ENCODE measurements at regions not wholly inside any gene's neighbourhood (a gene's known extent, or its start where the extent isn't known, plus 50 kb on each side); places are given as distances from the start of the nearest gene placed in this dataset.
A peak's percentile ranks its signal among the peaks of the same experiment; 100 is the strongest.

DNA sequence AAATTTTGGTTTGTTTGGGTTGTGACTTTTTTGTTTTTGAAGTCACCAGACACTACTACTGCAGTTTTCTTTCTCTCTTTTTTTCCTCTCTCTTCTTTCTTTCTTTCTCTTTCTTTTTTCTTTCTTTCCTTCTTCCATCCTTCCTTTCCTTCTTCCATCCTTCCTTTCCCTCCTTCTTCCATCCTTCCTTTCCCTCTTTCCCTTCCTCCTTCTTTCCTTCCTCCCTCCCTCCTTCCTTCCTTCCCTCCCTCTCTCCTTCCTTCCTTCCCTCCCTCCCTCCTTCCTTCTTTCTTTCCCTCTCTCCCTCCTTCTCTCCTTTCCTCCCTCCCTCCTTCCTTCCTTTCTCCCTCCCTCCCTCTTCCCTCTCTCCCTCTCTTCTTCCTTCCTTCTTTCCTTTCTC, 230.3 kb upstream of the TYRP1 start:
- Histone ChIP-seq H3K4me3 (no peak overlapping the region), H3K27ac (no peak overlapping the region), H3K27me3 (no peaks in the 10 kb centered on the region), H3K4me1 (no peaks in the 10 kb centered on the region), H3K36me3 (no peaks in the 10 kb centered on the region), H3K9me3 (no peaks in the 10 kb centered on the region)
- no peak for DNase-seq (ENCODE audit: low spot score in 2 of 2)
- TF ChIP-seq CTCF (IDR thresholded peaks at IDR 0.05) (no peak), POLR2A (IDR thresholded peaks at IDR 0.05) (no peak), EP300 (IDR thresholded peaks at IDR 0.05) (no peak), POLR2AphosphoS5 (IDR thresholded peaks at IDR 0.05) (no peak)

DNA sequence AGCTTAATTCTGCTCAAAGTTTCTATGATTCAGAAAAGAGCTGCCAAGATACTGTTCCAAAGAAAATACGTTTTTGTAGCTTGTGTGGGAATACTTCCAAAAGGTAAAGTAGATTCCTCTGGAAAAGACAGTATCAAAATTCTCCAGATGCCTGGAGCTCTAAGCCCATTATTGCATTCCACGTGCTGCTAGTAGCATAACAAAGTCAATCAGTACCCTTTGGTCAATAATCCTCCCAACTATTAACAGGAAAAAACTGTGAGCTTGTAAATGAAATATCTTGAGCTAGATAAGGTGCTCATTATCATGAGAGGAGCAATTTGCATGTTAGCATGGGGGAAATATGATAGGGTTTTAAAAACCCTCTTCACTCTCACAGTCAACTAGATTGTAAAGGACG, 229.5 kb upstream of the TYRP1 start:
- Histone ChIP-seq H3K4me3 (no peak overlapping the region), H3K4me1 (no peaks in the 10 kb centered on the region), H3K9me3 (no peaks in the 10 kb centered on the region), H3K36me3 (no peaks in the 10 kb centered on the region), H3K27ac (no peak overlapping the region), H3K27me3 (no peaks in the 10 kb centered on the region)
- TF ChIP-seq EP300 (IDR thresholded peaks at IDR 0.05) = no peak
- no peak for TF ChIP-seq CTCF (IDR thresholded peaks at IDR 0.05)
- TF ChIP-seq POLR2AphosphoS5 (IDR thresholded peaks at IDR 0.05) = no peak
- TF ChIP-seq POLR2A (IDR thresholded peaks at IDR 0.05) = no peak
- DNase-seq (ENCODE audit: low spot score in 2 of 2) = no peak
- WGBS = 37% methylated on average over 3 of the region's 3 CpGs

GRCh38 chr9:12464400-12464799, 228.8 kb upstream of the TYRP1 start:
- no peak overlapping the region for H3K4me3 ChIP-seq
- no peaks in the 10 kb centered on the region for H3K9me3 ChIP-seq
- 73% methylated on average over 3 of the region's 3 CpGs for WGBS
- no peak overlapping the region for H3K27ac ChIP-seq
- H3K36me3 ChIP-seq = no peaks in the 10 kb centered on the region
- TF ChIP-seq POLR2A (IDR thresholded peaks at IDR 0.05) (no peak), POLR2AphosphoS5 (IDR thresholded peaks at IDR 0.05) (no peak), CTCF (IDR thresholded peaks at IDR 0.05) (no peak), EP300 (IDR thresholded peaks at IDR 0.05) (no peak)
- H3K4me1 ChIP-seq = no peaks in the 10 kb centered on the region
- H3K27me3 ChIP-seq = no peaks in the 10 kb centered on the region
- no peak for DNase-seq (ENCODE audit: low spot score in 2 of 2)

DNA sequence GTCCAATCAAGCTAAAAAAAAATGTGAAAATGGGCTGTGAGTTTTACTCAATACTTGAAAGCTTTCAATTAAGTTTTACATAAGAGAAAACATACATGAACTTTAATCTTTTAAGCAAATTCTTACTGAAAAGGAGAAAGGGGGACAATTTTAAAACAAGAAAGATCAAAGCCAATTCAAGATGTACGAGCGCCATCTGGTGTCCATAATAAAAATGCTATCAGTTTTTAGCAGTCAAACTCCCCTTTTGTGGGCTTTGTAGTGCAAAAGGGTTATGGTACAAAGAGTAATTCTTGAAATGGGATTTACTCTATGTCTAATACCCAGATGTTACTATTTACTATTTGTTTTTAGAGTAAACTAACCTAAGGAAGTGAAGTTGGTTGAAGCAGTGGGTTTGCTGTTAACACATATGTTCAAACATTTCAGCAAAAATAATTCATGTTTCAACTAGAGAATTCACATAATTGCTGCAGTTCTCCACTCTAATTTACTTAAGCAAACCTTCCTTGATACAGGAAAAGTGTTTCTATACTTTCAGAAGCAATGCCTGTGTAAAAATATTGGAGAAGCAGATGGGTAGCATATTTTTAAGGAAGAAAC, 228.2 kb upstream of the TYRP1 start:
- DNase-seq (ENCODE audit: low spot score in 2 of 2) = no peak
- Histone ChIP-seq H3K36me3 (no peaks in the 10 kb centered on the region), H3K9me3 (no peaks in the 10 kb centered on the region), H3K27ac (no peak overlapping the region), H3K27me3 (no peaks in the 10 kb centered on the region), H3K4me3 (no peak overlapping the region), H3K4me1 (no peaks in the 10 kb centered on the region)
- TF ChIP-seq CTCF (IDR thresholded peaks at IDR 0.05) (peak in 1 of 2 donors; percentile 21), EP300 (IDR thresholded peaks at IDR 0.05) (no peak)
- 0% methylated on average over 2 of the region's 2 CpGs for WGBS

DNA sequence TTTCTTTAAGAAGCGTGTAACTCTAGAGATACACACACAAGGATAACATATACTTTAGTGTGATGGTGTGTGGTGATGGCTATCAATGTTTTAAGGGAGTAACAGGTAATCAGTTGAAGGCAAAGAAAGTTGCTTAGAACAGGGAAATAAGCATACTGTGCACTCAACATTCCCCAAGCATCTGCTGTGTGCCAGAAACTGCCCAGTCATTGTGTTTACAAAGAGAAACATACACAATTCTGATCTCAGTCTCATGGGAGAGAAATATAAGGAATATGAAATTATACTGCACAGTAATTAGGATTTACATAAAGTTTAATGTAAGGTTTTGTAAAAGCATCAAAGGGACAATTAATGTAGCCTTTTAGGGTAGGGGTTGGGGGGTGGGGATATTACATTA, 224.1 kb upstream of the TYRP1 start:
- no peaks in the 10 kb centered on the region for H3K36me3 ChIP-seq
- DNase-seq (ENCODE audit: low spot score in 2 of 2) = no peak
- H3K4me1 ChIP-seq = no peaks in the 10 kb centered on the region
- no peak overlapping the region for H3K4me3 ChIP-seq
- H3K27me3 ChIP-seq = no peaks in the 10 kb centered on the region
- no peaks in the 10 kb centered on the region for H3K9me3 ChIP-seq
- no peak overlapping the region for H3K27ac ChIP-seq
- WGBS = 82% methylated on average over 1 of the region's 1 CpG
- TF ChIP-seq EP300 (IDR thresholded peaks at IDR 0.05) = no peak
- TF ChIP-seq POLR2A (IDR thresholded peaks at IDR 0.05) = no peak
- TF ChIP-seq CTCF (IDR thresholded peaks at IDR 0.05) = no peak
- no peak for TF ChIP-seq POLR2AphosphoS5 (IDR thresholded peaks at IDR 0.05)

Measured in suprapubic skin (tissue), 4 donors.